Stimulated activated CD4-positive, alpha-beta T cell treated with anti-CD3 and anti-CD28 coated beads, Interleukin-12 subunit alpha, Interleukin-12 subunit beta, amount 100 ng/mL, for 24 hours (primary cell): ENCODE measurements at regions not wholly inside any gene's neighbourhood (a gene's known extent, or its start where the extent isn't known, plus 50 kb on each side); places are given as distances from the start of the nearest gene placed in this dataset.

Source experiments
- DNase-seq, 2 experiments: peaks; one replicate each; pipeline ENCODE4 v3.0.0-alpha.2; 2020; ENCODE audit warnings: low read depth in 2 of 2

GRCh38 chr22:26732284-26732683, 74.9 kb downstream of the MIAT start:
- DNase-seq = no peak

- no peak for DNase-seq
Measured at GRCh38 chr22:26734339-26735018, 77.1 kb downstream of the MIAT start.

DNA sequence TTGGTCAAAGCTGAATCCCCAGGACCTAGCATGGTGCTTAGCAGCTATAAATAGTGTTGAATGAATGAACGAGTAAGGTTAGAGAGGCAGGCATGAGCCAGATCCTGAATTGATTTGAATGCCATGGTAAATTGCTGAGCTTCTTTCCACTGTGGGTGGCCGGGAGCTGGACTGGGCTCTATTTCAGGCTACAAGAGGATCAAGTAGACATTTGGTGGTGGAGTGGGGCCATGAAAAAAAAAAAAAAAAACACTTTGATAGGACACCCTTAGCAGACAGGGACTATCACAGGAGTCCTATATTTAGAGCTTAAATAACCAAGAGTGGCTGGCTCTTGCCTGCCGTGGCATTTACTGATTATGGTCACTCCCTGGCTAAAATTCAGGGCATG, 77.6 kb downstream of the MIAT start:
- DNase-seq = no peak

- DNase-seq = no peak
Measured at GRCh38 chr22:26737262-26737661, 79.9 kb downstream of the MIAT start.

GRCh38 chr22:26740253-26740652, 82.9 kb downstream of the MIAT start:
- no peak for DNase-seq

DNA sequence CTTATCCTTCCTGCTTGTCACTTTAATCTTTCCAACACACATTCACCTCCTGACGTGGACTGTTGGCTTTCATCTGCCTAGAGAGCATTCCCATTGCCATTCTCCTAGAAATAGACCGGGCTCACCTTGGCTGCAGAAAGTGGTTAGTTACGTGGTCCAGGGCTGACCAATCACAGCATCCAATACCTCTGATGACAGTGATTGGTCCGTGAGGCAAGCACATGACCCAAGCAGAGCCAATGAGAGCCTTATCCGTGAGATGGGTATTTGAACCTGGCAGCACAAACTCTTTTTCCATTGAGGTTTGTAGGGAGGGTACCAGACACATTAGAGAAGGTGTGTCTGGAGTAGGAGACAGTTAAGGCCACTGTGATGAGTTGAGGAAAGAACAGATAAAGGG, 85.8 kb downstream of the MIAT start:
- no peak for DNase-seq

DNA sequence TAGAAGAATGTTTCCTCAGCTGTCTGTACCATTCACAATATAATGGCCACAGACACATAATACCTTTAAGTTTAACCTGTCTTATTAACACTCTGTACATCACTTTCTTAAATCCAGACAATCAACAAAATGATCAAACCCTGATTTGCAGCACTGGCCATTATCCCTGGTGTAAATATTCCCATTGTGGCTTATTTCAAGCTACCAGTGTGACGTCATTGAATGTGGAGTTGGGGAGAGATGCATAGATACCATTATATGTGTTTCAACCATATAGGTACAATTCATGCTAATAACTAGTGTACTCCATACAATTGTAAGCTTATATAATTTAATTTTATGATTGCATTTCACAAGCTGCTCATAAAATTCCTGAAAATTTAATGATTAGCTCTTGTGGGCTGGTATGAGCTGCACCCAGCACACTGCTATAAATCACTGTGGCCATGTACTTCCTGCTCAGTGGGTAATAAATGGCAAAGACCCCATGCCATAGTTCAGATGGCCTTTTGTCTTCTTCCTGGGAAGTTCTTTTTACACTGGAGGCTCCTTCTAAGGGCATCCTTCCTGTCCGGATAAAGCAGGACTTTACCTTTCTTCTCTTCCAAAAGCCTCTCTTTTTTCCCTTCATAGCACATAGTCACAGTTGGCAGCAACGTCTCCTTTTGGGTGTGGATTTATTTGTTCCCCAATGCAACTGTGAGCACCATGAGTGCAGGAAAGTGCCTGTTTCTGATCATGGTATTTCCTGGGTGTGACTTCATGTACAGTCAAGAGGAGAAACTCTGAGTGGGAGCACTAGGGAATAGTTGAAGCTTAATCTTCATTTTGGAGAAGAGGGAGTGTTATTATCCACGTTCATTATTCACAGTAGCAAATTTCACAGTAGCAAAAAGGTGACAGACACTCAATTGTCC, 87.8 kb downstream of the MIAT start:
- no peak for DNase-seq

- DNase-seq = no peak
Measured at GRCh38 chr22:26746311-26746710, 88.9 kb downstream of the MIAT start.

DNA sequence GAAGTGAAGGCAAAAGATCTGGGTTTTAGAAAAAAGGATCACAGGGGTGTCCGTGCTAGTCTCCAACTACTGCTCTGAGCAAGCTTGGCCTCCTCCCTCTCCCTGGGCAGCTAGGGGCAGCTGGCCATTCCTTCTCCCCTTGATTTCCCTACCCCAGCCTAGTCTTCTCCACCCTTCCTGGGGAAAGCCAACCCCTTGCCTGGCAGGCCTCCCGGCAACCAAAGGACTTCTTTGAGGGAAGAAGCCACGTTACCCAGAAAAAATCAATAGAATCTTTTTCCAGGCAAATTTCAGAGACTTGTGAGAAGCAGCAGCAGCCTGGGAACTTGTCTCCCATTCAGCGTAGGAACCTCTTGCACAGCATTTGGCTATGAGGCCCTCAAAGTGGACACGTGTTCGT, 91.5 kb downstream of the MIAT start:
- DNase-seq = no peak

DNA sequence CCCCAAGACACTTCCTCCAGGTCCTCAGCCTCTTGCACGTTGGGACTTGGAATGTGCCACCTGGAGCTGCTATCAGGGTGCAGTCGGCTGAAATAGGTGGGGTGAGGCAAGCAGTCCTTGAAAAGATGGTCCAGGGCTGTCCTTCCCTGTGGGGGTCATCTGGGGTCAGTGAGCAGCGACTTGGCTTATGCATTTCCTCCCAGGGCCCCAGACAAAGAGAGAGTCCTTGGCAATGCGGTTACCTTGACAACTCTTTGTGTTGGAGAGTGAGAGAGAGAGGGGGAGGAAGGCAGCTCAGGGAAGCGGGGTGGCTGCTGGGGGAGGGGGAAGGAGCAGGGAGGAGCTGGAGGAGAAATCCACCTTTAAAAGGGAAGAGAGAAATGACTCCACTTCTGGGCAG, 93.8 kb downstream of the MIAT start:
- no peak for DNase-seq

DNA sequence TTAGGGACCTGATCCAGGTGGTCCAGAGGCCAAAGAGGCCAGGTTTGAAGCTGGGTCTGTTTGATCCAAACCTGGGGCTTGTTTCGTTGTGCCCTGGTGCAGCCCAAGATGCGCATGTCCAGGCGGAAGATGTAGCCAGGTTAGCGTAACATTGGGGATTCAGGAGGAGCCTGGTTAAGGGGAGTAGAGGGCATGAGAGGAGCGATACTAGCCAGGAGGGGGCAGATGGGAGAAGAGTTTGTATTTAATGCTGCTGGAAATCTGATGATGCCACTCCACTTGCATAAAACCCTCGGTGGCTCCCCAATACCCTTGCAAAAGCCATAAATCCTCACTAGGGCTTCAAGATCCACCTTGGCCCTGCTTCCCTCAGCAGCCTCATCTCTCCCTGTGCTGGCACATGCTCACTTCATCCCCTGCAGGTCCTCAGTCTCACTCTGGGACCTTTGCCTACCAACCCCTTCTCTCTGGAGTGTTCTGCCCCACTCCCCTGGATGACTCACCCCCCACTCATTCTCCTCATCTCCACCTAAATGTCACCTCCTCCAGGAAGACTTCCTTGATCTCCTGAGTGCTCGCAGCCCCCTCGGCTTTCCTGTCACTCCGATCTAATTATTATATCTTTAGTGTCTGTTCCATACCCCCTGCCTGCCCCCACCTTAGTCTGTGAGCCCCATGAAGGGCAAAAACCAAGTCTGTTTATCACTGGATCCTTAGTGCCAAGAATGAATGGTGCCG, 95.9 kb downstream of the MIAT start:
- DNase-seq = no peak

- DNase-seq = peak in 1 of 2 experiments; percentile 26
Measured at GRCh38 chr22:26756675-26757293, 99.4 kb downstream of the MIAT start.

GRCh38 chr22:26757496-26757895, 100.1 kb downstream of the MIAT start:
- DNase-seq = no peak

DNA sequence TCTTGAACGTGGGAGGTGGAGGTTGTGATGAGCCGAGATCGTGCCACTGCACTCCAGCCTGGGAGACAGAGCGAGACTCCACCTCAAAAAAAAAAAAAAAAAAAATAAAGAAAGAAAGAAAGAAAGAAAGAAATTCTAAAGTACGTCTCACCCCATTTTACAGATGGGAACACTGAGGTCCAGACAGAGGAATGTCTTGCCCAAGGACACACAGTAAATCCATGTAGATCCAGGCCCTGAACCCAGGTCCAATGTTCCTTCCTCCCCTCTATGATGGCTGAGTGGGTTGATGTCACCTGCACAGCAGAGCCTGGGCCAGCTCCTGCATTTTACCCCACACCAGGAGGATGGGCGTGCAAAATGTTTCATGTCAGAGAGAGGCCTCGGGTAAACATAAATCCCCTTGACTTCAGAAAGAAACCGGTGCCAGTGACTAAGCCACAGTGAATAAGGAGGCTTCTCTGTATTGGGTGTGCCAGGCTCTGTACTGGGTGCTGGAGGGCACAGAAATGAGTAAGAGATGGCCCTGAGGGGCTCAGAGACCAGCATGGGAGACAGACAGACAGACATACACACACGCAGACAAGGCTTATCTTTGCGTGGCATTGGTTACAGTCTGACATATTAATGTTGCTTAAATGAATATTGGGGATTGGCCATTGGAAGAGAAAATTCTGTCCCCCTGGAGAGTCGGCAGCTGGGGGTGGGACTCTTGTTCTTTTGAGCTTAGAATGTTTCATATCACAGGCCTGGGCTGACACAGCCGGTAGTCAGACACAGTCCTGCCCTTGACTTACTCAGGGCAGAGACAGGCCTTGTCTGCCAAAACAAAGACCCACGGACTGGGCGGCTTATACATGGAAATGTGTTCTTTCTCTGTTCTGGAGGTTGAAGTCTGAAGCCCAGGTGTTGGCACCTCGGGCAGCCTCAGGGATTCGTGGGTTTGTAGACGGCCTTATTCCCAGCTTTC, 105.4 kb downstream of the MIAT start:
- DNase-seq = no peak

GRCh38 chr22:26763633-26764361, 106.4 kb downstream of the MIAT start:
- DNase-seq = no peak

- DNase-seq = no peak
Measured at GRCh38 chr22:26766510-26767350, 109.3 kb downstream of the MIAT start.

- DNase-seq = no peak
Measured at GRCh38 chr22:26767351-26768155, 110.2 kb downstream of the MIAT start.

GRCh38 chr22:26768156-26768515, 110.7 kb downstream of the MIAT start:
- DNase-seq = no peak
